NT2/D1 (cell line): ENCODE measurements at regions not wholly inside any gene's neighbourhood (a gene's known extent, or its start where the extent isn't known, plus 50 kb on each side); places are given as distances from the start of the nearest gene placed in this dataset.

Experiments
- SUZ12 ChIP-seq: IDR thresholded peaks from 2 replicates; pipeline ENCODE4 v1.6.1; 2011; ENCODE audit not compliant: insufficient read length, insufficient read depth; ENCODE audit errors: extremely low read depth
- YY1 ChIP-seq: IDR thresholded peaks from 2 replicates; pipeline ENCODE4 v1.6.1; 2011; ENCODE audit not compliant: insufficient read length, insufficient read depth
- ZNF274 ChIP-seq: IDR thresholded peaks from 2 replicates; pipeline ENCODE4 v1.6.1; 2011; ENCODE audit warnings: mild to moderate bottlenecking, low read depth, low read length

DNA sequence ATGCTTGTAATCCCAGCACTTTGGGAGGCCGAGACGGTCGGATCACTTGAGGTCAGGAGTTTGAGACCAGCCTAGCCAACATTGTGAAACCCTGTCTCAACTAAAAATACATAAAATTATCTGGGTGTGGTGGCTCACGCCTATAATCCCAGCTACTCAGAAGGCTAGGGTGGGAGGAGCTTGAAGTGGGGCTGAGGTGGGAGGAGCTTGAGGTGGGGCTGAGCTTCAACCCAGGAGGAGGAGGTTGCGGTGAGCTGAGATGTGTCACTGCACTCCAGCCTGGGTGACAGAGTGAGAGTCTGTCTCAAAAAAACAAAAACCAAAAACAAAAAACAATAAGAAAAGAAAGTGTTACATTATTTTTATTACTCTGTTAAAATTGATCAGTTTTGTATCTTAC, 1164.4 kb upstream of the IGFBP7 start:
- TF ChIP-seq YY1: no peak
- no peak for TF ChIP-seq ZNF274
- no peak for TF ChIP-seq SUZ12
